OCI-LY1 (cell line): ENCODE measurements at regions not wholly inside any gene's neighbourhood (a gene's known extent, or its start where the extent isn't known, plus 50 kb on each side); places are given as distances from the start of the nearest gene placed in this dataset.

Source experiments
- H2AFZ ChIP-seq: fragments of 200-600 bp; sonication (generic), shearing (Covaris generic); 2 replicates; pipeline ENCODE4 v1.6.0; 2014; ENCODE audit warnings: antibody characterized with exemption, mild to moderate bottlenecking, low read length
- H3F3A ChIP-seq: fragments of 200-600 bp; sonication (generic), shearing (Covaris generic); 2 replicates; pipeline ENCODE4 v1.6.0; 2014; ENCODE audit warnings: mild to moderate bottlenecking, antibody characterized with exemption, low read length, moderate library complexity; ENCODE audit not compliant: insufficient read depth
- H3K27ac ChIP-seq: fragments of 200-600 bp; sonication (generic); 2 replicates; pipeline ENCODE4 v1.5.1; 2014; ENCODE audit warnings: low read length, mixed run types, mild to moderate bottlenecking, low read depth; ENCODE audit not compliant: poor library complexity, severe bottlenecking
- H3K27me3 ChIP-seq: fragments of 200-600 bp; sonication (generic); 2 replicates; pipeline ENCODE4 v1.6.0; 2014; ENCODE audit warnings: antibody characterized with exemption, mild to moderate bottlenecking, low read length, moderate library complexity; ENCODE audit not compliant: insufficient read depth
- H3K36me3 ChIP-seq: fragments of 200-600 bp; sonication (generic); 2 replicates; pipeline ENCODE4 v1.6.1; 2014; ENCODE audit warnings: mild to moderate bottlenecking, antibody characterized with exemption, low read length, moderate library complexity, mixed read lengths; ENCODE audit not compliant: insufficient read depth
- H3K4me1 ChIP-seq: fragments of 200-600 bp; sonication (generic); 2 replicates; pipeline ENCODE4 v1.5.1; 2014; ENCODE audit warnings: mild to moderate bottlenecking, low read length, moderate library complexity; ENCODE audit not compliant: insufficient read depth, severe bottlenecking
- H3K4me2 ChIP-seq: fragments of 200-600 bp; sonication (generic), shearing (Covaris generic); 2 replicates; pipeline ENCODE4 v1.6.1; 2014; ENCODE audit warnings: low read length
- H3K4me3 ChIP-seq: fragments of 200-600 bp; sonication (generic); 2 replicates; pipeline ENCODE4 v1.5.1; 2014; ENCODE audit warnings: low read length, low read depth, mild to moderate bottlenecking, mixed read lengths; ENCODE audit not compliant: poor library complexity, severe bottlenecking
- H3K79me2 ChIP-seq: fragments of 200-600 bp; shearing (Covaris generic); 2 replicates; pipeline ENCODE4 v1.6.1; 2016; ENCODE audit warnings: mixed run types, low read length, mixed read lengths; ENCODE audit not compliant: insufficient read depth
- H3K9ac ChIP-seq: fragments of 200-600 bp; sonication (generic), shearing (Covaris generic); 2 replicates; pipeline ENCODE4 v1.6.1; 2014; ENCODE audit warnings: mild to moderate bottlenecking, low read length, mixed read lengths
- H3K9me2 ChIP-seq: fragments of 200-600 bp; sonication (generic), shearing (Covaris generic); 2 replicates; pipeline ENCODE4 v1.6.1; 2014; ENCODE audit warnings: low read depth, mild to moderate bottlenecking, low read length, mixed read lengths
- H3K9me3 ChIP-seq: fragments of 200-600 bp; shearing (Covaris generic); 2 replicates; pipeline ENCODE4 v1.6.1; 2014; ENCODE audit warnings: low read length, mixed read lengths
- H4K20me1 ChIP-seq: fragments of 200-600 bp; sonication (generic), shearing (Covaris generic); 2 replicates; pipeline ENCODE4 v1.6.0; 2016; ENCODE audit warnings: mild to moderate bottlenecking, low read length; ENCODE audit not compliant: insufficient read depth
- CTCF ChIP-seq: fragments of 200-600 bp; sonication (generic), shearing (Covaris generic); IDR thresholded peaks from 2 replicates; pipeline ENCODE4 v1.5.1; 2017; ENCODE audit warnings: mild to moderate bottlenecking, antibody characterized with exemption, low read length, moderate library complexity, mixed read lengths
- EZH2 ChIP-seq: fragments of 200-600 bp; sonication (generic), shearing (Covaris generic); IDR thresholded peaks from 2 replicates; pipeline ENCODE4 v1.8.0; 2017; ENCODE audit warnings: borderline replicate concordance, mixed run types, mild to moderate bottlenecking, antibody characterized with exemption, low read length, moderate library complexity, mixed read lengths

- no peaks in the 10 kb centered on the region for H4K20me1 ChIP-seq
- no peaks in the 10 kb centered on the region for H3K27me3 ChIP-seq
- no peaks in the 10 kb centered on the region for H3F3A ChIP-seq
- H3K9me3 ChIP-seq, result no peaks in the 10 kb centered on the region
- no peaks in the 10 kb centered on the region for H3K9me2 ChIP-seq
- no peaks in the 10 kb centered on the region for H3K79me2 ChIP-seq
- H3K4me2 ChIP-seq, result no peak overlapping the region
- TF ChIP-seq EZH2 (no peak), CTCF (no peak)
- no peak overlapping the region for H3K27ac ChIP-seq
- no peak overlapping the region for H3K9ac ChIP-seq
- peaks cover 35% of the 10 kb centered on the region for H3K4me1 ChIP-seq
- no peaks in the 10 kb centered on the region for H3K36me3 ChIP-seq
- no peak overlapping the region for H3K4me3 ChIP-seq
- no peak overlapping the region for H2AFZ ChIP-seq
Observed at GRCh38 chr5:125142458-125142857, 396.0 kb upstream of the ZNF608 start.

GRCh38 chr5:125143011-125143410, 396.6 kb upstream of the ZNF608 start:
- H3K27ac ChIP-seq, result no peak overlapping the region
- no peak overlapping the region for H3K4me2 ChIP-seq
- no peak overlapping the region for H3K9ac ChIP-seq
- H3K79me2 ChIP-seq, result no peaks in the 10 kb centered on the region
- peaks cover 35% of the 10 kb centered on the region for H3K4me1 ChIP-seq
- no peaks in the 10 kb centered on the region for H3F3A ChIP-seq
- H4K20me1 ChIP-seq, result no peaks in the 10 kb centered on the region
- H3K4me3 ChIP-seq, result no peak overlapping the region
- no peaks in the 10 kb centered on the region for H3K9me2 ChIP-seq
- H3K27me3 ChIP-seq, result no peaks in the 10 kb centered on the region
- no peak overlapping the region for H2AFZ ChIP-seq
- TF ChIP-seq CTCF, result no peak
- TF ChIP-seq EZH2, result no peak
- H3K36me3 ChIP-seq, result no peaks in the 10 kb centered on the region
- H3K9me3 ChIP-seq, result no peaks in the 10 kb centered on the region

- TF ChIP-seq CTCF, result no peak
- no peak for TF ChIP-seq EZH2
- Histone ChIP-seq H3F3A (no peaks in the 10 kb centered on the region), H3K27me3 (no peaks in the 10 kb centered on the region)
Observed at GRCh38 chr5:125148076-125148475, 401.6 kb upstream of the ZNF608 start.

More at GRCh38 chr5:125148076-125148475, 401.6 kb upstream of the ZNF608 start:
- Histone ChIP-seq H3K4me3 (no peak overlapping the region), H3K36me3 (no peaks in the 10 kb centered on the region), H3K27ac (no peak overlapping the region), H3K9ac (no peak overlapping the region), H4K20me1 (no peaks in the 10 kb centered on the region), H3K9me3 (no peaks in the 10 kb centered on the region), H3K4me2 (no peak overlapping the region), H3K79me2 (no peaks in the 10 kb centered on the region), H3K4me1 (peaks cover 73% of the 10 kb centered on the region), H3K9me2 (no peaks in the 10 kb centered on the region), H2AFZ (no peak overlapping the region)
